ENCODE measurements at regions not wholly inside any gene's neighbourhood (a gene's known extent, or its start where the extent isn't known, plus 50 kb on each side); places are given as distances from the start of the nearest gene placed in this dataset.

DNA sequence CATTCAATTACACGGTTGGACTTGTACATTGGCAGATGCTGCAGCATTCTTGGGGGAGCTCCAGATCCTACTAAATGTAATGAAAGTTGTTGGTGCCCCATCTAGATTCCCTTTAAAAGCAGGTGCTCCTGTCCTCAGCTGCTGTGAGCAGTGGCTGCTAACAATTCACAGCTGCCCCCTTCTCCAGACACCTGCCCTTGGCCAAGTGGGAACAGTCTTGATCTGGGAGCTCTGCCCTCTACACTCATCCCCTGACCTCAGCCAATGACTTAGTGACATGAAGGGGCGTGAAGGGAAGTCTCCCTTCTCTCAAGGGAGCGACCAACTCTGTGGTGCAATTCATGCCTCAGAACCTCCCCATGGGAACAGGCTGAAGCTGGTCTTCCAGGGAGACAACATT lies 125.7 kb downstream of the EIF4E start:
- no peak overlapping the region for H3K27ac ChIP-seq
- H3K4me2 ChIP-seq = no peak overlapping the region
- H3K79me2 ChIP-seq (ENCODE audit: low read depth) = no peaks in the 10 kb centered on the region
- H3K9me3 Mint-ChIP-seq = peaks cover 3% of the 10 kb centered on the region
- peaks cover 4% of the 10 kb centered on the region for H3K27me3 Mint-ChIP-seq (ENCODE audit: insufficient read depth, low read depth)
- H3K4me3 ChIP-seq = no peak overlapping the region
- no peak for DNase-seq (ENCODE audit: low spot score)
- H3K27me3 ChIP-seq = no peaks in the 10 kb centered on the region
- peaks cover 20% of the 10 kb centered on the region for H3K4me1 ChIP-seq
- no peak overlapping the region for H3K4me3 Mint-ChIP-seq
- H3K27ac Mint-ChIP-seq = no peak overlapping the region
- peaks cover 18% of the 10 kb centered on the region for H3K4me1 Mint-ChIP-seq
- no peak overlapping the region for H2AFZ ChIP-seq (replicated peaks)
- H3K9me3 ChIP-seq (ENCODE audit: low read depth) = no peaks in the 10 kb centered on the region
- no peaks in the 10 kb centered on the region for H3K36me3 ChIP-seq
- TF ChIP-seq EZH2phosphoT487 (IDR thresholded peaks at IDR 0.05) (no peak), EZH2 (IDR thresholded peaks at IDR 0.05) (no peak)
- TF ChIP-seq, protein P1, sequence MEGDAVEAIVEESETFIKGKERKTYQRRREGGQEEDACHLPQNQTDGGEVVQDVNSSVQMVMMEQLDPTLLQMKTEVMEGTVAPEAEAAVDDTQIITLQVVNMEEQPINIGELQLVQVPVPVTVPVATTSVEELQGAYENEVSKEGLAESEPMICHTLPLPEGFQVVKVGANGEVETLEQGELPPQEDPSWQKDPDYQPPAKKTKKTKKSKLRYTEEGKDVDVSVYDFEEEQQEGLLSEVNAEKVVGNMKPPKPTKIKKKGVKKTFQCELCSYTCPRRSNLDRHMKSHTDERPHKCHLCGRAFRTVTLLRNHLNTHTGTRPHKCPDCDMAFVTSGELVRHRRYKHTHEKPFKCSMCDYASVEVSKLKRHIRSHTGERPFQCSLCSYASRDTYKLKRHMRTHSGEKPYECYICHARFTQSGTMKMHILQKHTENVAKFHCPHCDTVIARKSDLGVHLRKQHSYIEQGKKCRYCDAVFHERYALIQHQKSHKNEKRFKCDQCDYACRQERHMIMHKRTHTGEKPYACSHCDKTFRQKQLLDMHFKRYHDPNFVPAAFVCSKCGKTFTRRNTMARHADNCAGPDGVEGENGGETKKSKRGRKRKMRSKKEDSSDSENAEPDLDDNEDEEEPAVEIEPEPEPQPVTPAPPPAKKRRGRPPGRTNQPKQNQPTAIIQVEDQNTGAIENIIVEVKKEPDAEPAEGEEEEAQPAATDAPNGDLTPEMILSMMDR (IDR thresholded peaks at IDR 0.05) = no peak
- peaks cover 5% of the 10 kb centered on the region for H4K20me1 ChIP-seq (ENCODE audit: low read depth)
- H3K36me3 Mint-ChIP-seq = peaks cover 1% of the 10 kb centered on the region
- H3K9ac ChIP-seq = no peak overlapping the region
- peaks cover 19% of the 10 kb centered on the region for H3F3A ChIP-seq (ENCODE audit: low read depth)

DNA sequence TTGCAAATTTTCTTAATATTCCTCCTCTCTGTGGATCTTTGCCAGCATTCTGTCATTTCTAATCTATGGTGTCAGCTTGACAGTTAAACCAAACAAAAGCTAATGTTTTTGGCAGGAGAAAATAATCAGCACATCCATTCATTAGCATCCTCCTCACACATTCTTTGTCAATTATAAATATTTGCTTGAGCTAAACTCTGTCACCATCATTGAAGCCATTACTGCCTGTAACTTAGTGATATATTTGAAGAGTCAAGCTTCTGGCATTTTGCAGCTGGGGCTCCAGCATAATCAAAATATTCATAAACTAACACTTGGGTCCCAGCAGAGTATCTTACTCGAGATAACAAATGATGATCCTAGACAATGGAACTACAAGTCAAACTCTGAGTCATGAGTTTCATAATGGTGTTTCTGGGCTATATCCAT lies 126.1 kb downstream of the EIF4E start:
- Histone ChIP-seq H3K79me2 (ENCODE audit: low read depth) (no peaks in the 10 kb centered on the region), H3K27me3 (no peaks in the 10 kb centered on the region)

DNA sequence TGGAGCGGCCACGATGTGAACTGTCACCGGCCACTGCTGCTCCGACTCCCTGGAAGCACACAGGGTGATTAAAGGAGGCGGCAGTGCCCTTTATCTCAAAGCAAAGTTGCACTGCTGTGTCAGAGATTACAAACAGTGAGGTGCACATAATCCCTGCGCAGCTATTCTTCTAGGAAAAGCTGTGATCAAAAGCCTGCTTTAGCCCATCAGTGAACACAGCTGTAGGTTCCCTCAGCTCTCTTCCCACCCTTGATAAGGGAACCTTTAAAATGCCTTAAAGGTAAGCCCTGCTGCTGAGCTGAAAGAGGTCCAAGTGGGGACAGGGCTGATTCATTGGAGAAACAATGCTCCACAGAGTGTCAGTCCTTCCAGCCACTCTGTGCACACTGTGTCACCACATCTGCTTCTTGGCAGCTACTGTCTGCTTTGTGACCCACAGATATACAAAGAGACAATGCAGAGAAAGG lies 127.6 kb downstream of the EIF4E start:
- H3K27me3 Mint-ChIP-seq (ENCODE audit: insufficient read depth, low read depth) = peaks cover 4% of the 10 kb centered on the region
- H3K4me3 Mint-ChIP-seq = peak overlapping the region; percentile 57
- peaks cover 24% of the 10 kb centered on the region for H3K4me1 ChIP-seq
- H3K9me3 ChIP-seq (ENCODE audit: low read depth) = no peaks in the 10 kb centered on the region
- H3K36me3 Mint-ChIP-seq = peaks cover 1% of the 10 kb centered on the region
- no peak overlapping the region for H3K4me3 ChIP-seq
- TF ChIP-seq EZH2phosphoT487 (IDR thresholded peaks at IDR 0.05) (peak; percentile 46), EZH2 (IDR thresholded peaks at IDR 0.05) (no peak)
- TF ChIP-seq, protein P1 (IDR thresholded peaks at IDR 0.05) = no peak
- H3K9ac ChIP-seq = no peak overlapping the region
- H3K4me1 Mint-ChIP-seq = peaks cover 23% of the 10 kb centered on the region
- DNase-seq (ENCODE audit: low spot score) = peak; percentile 87
- H3K27me3 ChIP-seq = no peaks in the 10 kb centered on the region
- H3F3A ChIP-seq (ENCODE audit: low read depth) = peaks cover 19% of the 10 kb centered on the region
- H3K4me2 ChIP-seq = peak overlapping the region; percentile 54
- H3K27ac ChIP-seq = peak overlapping the region; percentile 38
- H3K79me2 ChIP-seq (ENCODE audit: low read depth) = no peaks in the 10 kb centered on the region
- H4K20me1 ChIP-seq (ENCODE audit: low read depth) = peaks cover 5% of the 10 kb centered on the region
- no peaks in the 10 kb centered on the region for H3K36me3 ChIP-seq
- H2AFZ ChIP-seq (replicated peaks) = no peak overlapping the region
- H3K9me3 Mint-ChIP-seq = peaks cover 3% of the 10 kb centered on the region
- peak overlapping the region; percentile 77 for H3K27ac Mint-ChIP-seq

More for the DNA sequence above, 126.1 kb downstream of the EIF4E start:
- H3K4me3 ChIP-seq = no peak overlapping the region
- no peak for TF ChIP-seq EZH2 (IDR thresholded peaks at IDR 0.05)
- TF ChIP-seq, protein P1 (IDR thresholded peaks at IDR 0.05) = no peak
- no peak overlapping the region for H2AFZ ChIP-seq (replicated peaks)
- no peak overlapping the region for H3K9ac ChIP-seq
- peaks cover 1% of the 10 kb centered on the region for H3K36me3 Mint-ChIP-seq
- H3F3A ChIP-seq (ENCODE audit: low read depth) = peaks cover 19% of the 10 kb centered on the region
- H3K9me3 ChIP-seq (ENCODE audit: low read depth) = no peaks in the 10 kb centered on the region
- H3K4me1 ChIP-seq = peaks cover 23% of the 10 kb centered on the region
- no peak for DNase-seq (ENCODE audit: low spot score)
- H3K27me3 Mint-ChIP-seq (ENCODE audit: insufficient read depth, low read depth) = peaks cover 4% of the 10 kb centered on the region
- peaks cover 3% of the 10 kb centered on the region for H3K9me3 Mint-ChIP-seq
- no peak overlapping the region for H3K27ac Mint-ChIP-seq
- no peak overlapping the region for H3K4me2 ChIP-seq
- H3K36me3 ChIP-seq = no peaks in the 10 kb centered on the region
- H4K20me1 ChIP-seq (ENCODE audit: low read depth) = peaks cover 5% of the 10 kb centered on the region
- H3K4me3 Mint-ChIP-seq = no peak overlapping the region
- no peak overlapping the region for H3K27ac ChIP-seq
- H3K4me1 Mint-ChIP-seq = peaks cover 18% of the 10 kb centered on the region
